SK-N-MC (cell line): ENCODE measurements at regions not wholly inside any gene's neighbourhood (a gene's known extent, or its start where the extent isn't known, plus 50 kb on each side); places are given as distances from the start of the nearest gene placed in this dataset.
"Not testable (repeated sequence)": the region's sequence is repeated elsewhere in the genome, so short reads cannot be mapped to it uniquely, and the experiment has no call there.

Experiments used
- DNase-seq: peaks from one replicate; pipeline ENCODE4 v3.0.0-alpha.2; 2011; ENCODE audit warnings: low read depth, low spot score
- H3K27ac ChIP-seq: fragments of 200-600 bp; sonication (generic); 2 replicates; pipeline ENCODE4 v1.5.1; 2016; ENCODE audit warnings: mixed run types
- H3K36me3 ChIP-seq: fragments of 200-600 bp; sonication (generic); 2 replicates; pipeline ENCODE4 v1.6.1; 2017; ENCODE audit warnings: antibody characterized with exemption, low read length, mixed read lengths; ENCODE audit not compliant: insufficient read depth
- H3K4me3 ChIP-seq: fragments of 200-600 bp; sonication (generic); 2 replicates; pipeline ENCODE4 v1.5.1; 2016
- H3K9ac ChIP-seq: fragments of 200-600 bp; sonication (generic); 2 replicates; pipeline ENCODE4 v1.8.0; 2017; ENCODE audit warnings: mixed run types, mixed read lengths; ENCODE audit not compliant: insufficient read length
- H3K9me3 ChIP-seq: fragments of 200-600 bp; sonication (generic); 2 replicates; pipeline ENCODE4 v1.6.1; 2017; ENCODE audit warnings: low read depth, mild to moderate bottlenecking, antibody characterized with exemption, low read length, moderate library complexity, mixed read lengths
- EZH2 ChIP-seq: fragments of 200-600 bp; sonication (generic); IDR thresholded peaks from one replicate; pipeline ENCODE4 v1.6.1; 2017; ENCODE audit warnings: antibody characterized with exemption
- FOXP2 ChIP-seq: optimal IDR thresholded peaks from 2 replicates; pipeline ENCODE3; 2011; ENCODE audit warnings: mild to moderate bottlenecking, moderate library complexity; ENCODE audit not compliant: insufficient read depth; ENCODE audit errors: extremely low read length, control extremely low read depth
- POLR2AphosphoS5 ChIP-seq: IDR thresholded peaks from 2 replicates; pipeline ENCODE4 v1.6.1; 2012; ENCODE audit warnings: mild to moderate bottlenecking, low read depth, low read length, borderline replicate concordance

DNA sequence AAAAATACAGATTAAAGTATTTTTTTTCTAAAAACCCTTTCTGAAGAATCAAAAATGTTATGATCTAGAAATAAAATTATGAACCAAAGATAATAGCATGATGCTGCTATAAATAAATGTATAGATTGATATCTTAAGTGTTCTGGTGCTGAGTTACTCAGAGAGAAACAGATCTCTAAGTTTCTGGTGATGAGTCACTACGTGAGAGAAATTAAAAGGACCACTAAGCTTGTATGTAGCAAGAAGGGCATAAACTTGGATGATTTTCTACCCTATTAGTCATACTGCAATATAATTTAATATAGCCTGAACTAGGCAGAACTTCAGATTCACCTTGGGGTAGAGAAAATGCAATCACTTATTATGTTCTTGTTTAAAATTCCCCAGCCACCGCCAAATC, 514.8 kb downstream of the AMY1C start:
- Histone ChIP-seq H3K9ac (no peak overlapping the region), H3K27ac (no peak overlapping the region), H3K36me3 (no peaks in the 10 kb centered on the region), H3K4me3 (no peak overlapping the region), H3K9me3 (no peaks in the 10 kb centered on the region)
- no peak for DNase-seq
- no peak for TF ChIP-seq EZH2

DNA sequence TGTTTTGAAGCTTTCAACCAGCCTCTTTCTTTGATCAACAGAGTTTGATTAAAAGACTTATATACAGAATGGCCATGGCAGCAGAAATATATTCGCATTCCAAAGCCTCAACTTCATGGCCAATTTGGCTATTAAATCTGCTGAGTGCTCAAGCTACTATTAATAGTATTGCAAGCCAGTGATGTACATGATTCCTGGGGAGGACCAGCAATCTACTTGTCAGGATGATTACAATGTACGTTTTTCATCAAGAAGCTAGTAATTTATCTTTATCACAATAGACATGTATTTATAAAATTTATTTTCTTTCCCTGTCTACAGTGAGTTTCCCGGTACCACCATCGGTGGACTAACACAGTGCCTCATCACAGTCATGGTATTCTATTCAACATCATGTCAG, 515.5 kb downstream of the AMY1C start:
- TF ChIP-seq EZH2 (no peak), FOXP2 (no peak), POLR2AphosphoS5 (no peak)
- no peak for DNase-seq

DNA sequence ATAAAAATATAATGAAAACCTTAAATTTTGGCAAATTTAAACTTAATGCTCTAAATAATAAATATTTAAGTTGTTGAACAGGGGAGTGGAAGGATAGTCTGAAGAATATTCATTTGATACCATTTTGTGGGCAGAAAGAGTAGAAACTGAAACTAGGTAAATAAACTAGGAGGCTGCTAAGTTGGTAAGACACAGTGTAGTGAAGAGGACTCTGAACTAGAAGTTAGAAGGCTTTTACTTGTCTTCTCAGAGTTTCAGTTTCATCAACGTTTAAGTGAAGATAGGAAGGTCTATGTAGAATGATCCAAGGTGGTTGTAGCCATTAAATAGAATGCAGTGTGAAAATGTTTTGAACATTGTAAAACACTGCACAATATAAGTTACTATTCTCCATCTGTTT, 516.9 kb downstream of the AMY1C start:
- Histone ChIP-seq H3K27ac (no peak overlapping the region), H3K9me3 (no peaks in the 10 kb centered on the region), H3K4me3 (no peak overlapping the region), H3K9ac (no peak overlapping the region), H3K36me3 (no peaks in the 10 kb centered on the region)
- no peak for DNase-seq
- TF ChIP-seq FOXP2 (no peak), EZH2 (no peak), POLR2AphosphoS5 (no peak)

More for the DNA sequence above, 515.5 kb downstream of the AMY1C start:
- Histone ChIP-seq H3K4me3 (no peak overlapping the region), H3K9ac (no peak overlapping the region), H3K36me3 (no peaks in the 10 kb centered on the region), H3K27ac (no peak overlapping the region), H3K9me3 (no peaks in the 10 kb centered on the region)

DNA sequence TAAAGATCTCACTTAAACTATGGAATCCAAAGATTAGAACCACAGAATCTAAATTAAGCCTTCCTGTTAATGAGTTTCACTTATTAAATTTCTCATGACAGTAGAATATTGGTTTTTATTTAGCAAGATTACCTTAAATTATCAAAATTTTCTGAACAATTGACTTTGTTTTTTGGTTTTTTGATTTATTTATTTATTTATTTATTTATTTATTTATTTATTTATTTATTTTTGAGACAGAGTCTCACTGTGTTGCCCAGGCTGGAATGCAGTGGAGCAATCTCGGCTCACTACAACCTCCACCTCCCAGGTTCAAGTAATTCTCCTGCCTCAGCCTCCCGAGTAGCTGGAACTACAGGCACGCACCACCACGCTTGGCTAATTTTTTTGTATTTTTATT, 538.6 kb downstream of the AMY1C start:
- not testable (repeated sequence) for H3K4me3 ChIP-seq, H3K27ac ChIP-seq, H3K9ac ChIP-seq, H3K9me3 ChIP-seq, DNase-seq, H3K36me3 ChIP-seq

DNA sequence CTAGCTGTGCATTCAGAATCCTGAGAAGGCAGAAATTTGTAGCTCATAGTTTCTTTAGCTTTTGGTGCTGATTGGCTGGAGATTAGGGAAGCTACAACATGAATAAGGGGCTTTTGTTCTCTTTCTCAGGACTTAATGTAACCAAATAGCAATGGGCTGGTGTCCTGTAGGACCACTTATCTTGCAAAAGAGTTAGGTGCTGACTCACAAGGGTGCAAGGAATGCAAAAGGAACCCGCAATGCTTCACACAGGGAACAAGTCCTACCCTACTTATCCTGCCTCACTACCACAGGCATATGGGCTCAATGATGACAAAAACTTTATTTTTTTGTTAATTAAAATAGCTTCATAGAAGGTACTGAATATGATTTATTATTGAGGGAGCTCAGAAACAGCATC, 541.5 kb downstream of the AMY1C start:
- Histone ChIP-seq H3K27ac (no peak overlapping the region), H3K9me3 (no peaks in the 10 kb centered on the region)
- no peak for TF ChIP-seq FOXP2
- TF ChIP-seq EZH2, result no peak
- no peak for TF ChIP-seq POLR2AphosphoS5

DNA sequence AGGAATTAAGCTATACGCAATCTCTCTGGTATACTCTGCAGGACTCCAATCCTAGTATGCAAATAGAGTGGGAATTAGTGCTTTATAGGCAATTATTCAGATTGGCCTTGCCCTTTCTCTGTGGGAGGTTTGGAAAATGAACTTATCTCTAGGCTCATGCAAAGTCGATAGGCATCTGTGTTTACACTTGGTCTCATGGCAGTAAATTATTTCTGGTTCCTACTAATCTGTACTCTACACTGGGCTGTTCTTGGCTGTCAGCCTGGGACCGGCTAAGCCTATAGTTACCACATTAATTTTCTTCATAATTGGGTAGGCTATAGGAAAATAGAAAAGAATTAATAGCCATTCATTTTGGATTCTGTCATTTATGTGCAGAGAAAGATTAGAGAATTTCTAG, 544.6 kb downstream of the AMY1C start:
- no peaks in the 10 kb centered on the region for H3K36me3 ChIP-seq
- H3K9me3 ChIP-seq, result no peaks in the 10 kb centered on the region
- TF ChIP-seq POLR2AphosphoS5 (no peak), FOXP2 (peak; percentile 68), EZH2 (no peak)
- H3K9ac ChIP-seq, result no peak overlapping the region
- H3K4me3 ChIP-seq, result peak overlapping the region; percentile 4; the same call in 1 of the 2 replicates
- H3K27ac ChIP-seq, result no peak overlapping the region
- peak; percentile 20 for DNase-seq

More for the DNA sequence above, 541.5 kb downstream of the AMY1C start:
- H3K4me3 ChIP-seq, result no peak overlapping the region
- H3K9ac ChIP-seq, result no peak overlapping the region
- no peak for DNase-seq
- no peaks in the 10 kb centered on the region for H3K36me3 ChIP-seq

DNA sequence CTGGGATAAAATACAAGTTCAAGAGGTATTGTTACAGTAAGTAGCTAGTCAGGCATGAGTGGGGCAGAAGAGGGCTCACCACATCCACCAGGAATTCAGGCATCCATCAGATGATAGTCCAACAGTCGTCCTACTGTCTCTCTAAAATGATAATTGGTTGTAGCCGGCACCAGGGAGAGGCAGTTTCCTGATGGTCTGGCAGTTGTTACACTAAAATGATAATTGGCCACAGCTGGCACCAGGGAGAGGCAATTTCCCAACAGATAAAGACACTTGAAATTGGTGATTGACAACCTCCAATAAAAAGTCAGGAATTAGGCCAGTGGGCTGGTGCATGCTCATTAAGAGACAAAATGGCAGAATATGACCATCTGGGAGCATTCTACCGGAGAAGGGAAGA, 545.8 kb downstream of the AMY1C start:
- H3K27ac ChIP-seq, result no peak overlapping the region
- H3K9ac ChIP-seq, result no peak overlapping the region
- no peaks in the 10 kb centered on the region for H3K9me3 ChIP-seq
- no peak for DNase-seq
- no peak overlapping the region for H3K4me3 ChIP-seq
- TF ChIP-seq POLR2AphosphoS5 (no peak), EZH2 (no peak), FOXP2 (no peak)
- H3K36me3 ChIP-seq, result no peaks in the 10 kb centered on the region

DNA sequence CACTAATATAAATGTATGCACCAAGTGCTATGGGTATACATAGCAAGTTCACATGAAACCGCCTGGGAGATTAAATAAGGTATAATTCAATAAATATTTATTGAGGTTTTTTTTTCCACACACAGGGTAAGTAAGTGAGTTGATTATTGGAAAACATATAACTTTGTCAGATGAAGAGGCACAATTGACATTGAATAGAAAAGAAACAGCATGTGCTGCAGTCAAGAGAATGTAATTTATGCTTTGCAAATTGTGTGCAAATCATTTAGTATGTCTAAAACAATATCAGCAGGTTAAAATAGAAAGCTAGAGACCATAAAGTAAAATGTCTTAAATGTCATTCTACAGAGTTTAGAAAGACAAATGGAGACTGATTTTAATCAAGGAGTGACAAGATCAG, 560.0 kb downstream of the AMY1C start:
- Histone ChIP-seq H3K9me3 (no peaks in the 10 kb centered on the region), H3K27ac (no peak overlapping the region), H3K4me3 (no peak overlapping the region), H3K36me3 (no peaks in the 10 kb centered on the region), H3K9ac (no peak overlapping the region)
- no peak for DNase-seq
- TF ChIP-seq FOXP2, result no peak
- no peak for TF ChIP-seq POLR2AphosphoS5

DNA sequence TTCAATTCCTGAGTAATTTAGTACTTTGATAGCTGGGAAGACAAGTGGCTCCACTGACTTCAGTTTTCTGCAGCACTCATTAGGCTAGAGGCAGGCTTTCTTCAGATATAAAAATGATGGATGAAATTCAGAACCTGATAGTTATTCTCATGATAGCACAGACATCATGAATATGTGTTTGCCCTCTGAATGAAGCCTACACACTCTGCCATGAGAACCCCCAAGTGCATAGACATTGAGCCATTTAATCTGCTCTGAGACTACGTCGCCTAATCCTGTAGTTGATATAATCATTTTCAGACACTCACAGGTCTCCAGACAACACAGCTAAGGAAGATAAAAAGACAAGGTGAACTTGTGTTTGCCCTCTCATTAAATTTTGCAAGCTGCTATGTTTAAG, 566.1 kb downstream of the AMY1C start:
- Histone ChIP-seq H3K9me3 (no peaks in the 10 kb centered on the region), H3K27ac (no peak overlapping the region), H3K4me3 (no peak overlapping the region), H3K36me3 (no peaks in the 10 kb centered on the region), H3K9ac (no peak overlapping the region)
- TF ChIP-seq EZH2 (no peak), POLR2AphosphoS5 (no peak), FOXP2 (no peak)
- DNase-seq, result no peak

DNA sequence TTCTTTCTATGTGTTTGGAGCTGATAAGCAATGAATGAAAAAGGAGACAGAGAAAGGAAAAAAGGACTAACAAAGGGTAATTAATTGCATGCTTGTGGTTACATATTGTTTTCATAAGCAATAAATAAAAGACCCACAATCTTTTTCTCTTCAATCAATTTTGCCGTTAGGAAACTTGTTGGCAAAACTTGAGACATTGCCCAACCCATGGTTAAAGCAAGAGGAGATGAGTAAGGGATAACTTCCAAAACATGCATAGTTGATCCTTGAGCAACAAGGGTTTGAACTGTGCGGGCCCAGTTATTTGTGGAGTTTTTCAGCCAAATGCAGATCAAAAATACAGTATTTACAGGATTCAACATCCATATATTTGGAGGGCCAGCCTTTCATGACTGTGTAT, 572.4 kb downstream of the AMY1C start:
- no peak overlapping the region for H3K9ac ChIP-seq
- TF ChIP-seq EZH2 (no peak), FOXP2 (no peak), POLR2AphosphoS5 (no peak)
- no peak overlapping the region for H3K27ac ChIP-seq
- no peak overlapping the region for H3K4me3 ChIP-seq
- DNase-seq, result no peak
- H3K9me3 ChIP-seq, result no peaks in the 10 kb centered on the region
- H3K36me3 ChIP-seq, result no peaks in the 10 kb centered on the region
